ENCODE measurements at regions not wholly inside any gene's neighbourhood (a gene's known extent, or its start where the extent isn't known, plus 50 kb on each side); places are given as distances from the start of the nearest gene placed in this dataset.

DNA sequence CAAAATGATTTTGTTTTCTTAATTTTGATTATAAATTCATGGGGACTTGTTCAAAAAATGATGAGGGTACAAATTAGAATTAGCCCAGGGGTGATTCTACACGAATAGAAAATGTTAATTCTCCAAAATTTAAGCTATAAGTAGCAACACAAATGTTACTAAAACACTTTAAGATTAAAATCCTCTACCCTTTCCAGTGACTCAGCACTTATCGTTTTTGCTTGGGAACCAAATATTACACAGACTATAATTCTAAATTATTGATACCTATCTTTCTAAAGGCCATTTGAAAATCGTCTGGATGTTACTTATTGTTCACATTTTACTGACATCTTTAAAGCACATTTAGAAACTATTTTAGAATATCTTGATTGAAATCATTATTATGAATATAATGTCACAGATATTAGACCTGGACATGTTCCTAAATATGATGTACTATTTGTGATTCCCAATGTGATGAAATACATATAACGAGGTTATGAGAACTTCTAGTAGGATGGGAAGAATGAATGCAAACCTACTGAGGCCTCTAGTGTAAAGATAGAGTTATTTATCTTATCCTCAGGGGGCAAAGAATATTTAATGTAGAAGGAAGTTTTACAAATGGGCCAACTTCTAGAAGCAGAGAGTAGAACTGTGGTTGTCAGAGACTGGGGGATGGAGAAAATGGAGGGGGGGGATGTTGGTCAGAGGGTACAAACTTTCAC, 132.0 kb upstream of the TP63 start:
- no peaks in the 10 kb centered on the region for H3K4me1 Mint-ChIP-seq (ENCODE audit: low read depth in 2 of 2)
- no peaks in the 10 kb centered on the region for H3K27me3 Mint-ChIP-seq

DNA sequence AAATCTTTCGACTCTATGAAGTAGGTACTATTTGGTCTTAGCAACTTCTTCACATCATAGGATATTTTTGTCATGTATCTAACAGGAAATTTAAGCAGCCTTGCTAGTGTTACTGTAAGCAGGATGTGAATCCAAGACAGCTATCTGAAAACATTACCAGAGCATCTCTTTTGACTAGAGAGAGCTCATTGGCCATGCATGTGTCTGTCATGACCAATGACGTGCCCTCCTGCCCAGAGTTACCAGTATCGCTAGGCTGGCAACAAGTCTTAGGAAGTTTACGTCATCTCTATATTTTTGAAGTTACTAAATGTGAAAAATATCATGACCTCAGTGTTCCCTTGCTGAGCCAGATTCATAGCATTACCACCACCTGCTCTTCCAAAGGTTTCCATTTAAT, 130.9 kb upstream of the TP63 start:
- ATAC-seq (no peak), DNase-seq (ENCODE audit: low spot score) (no peak)
- H3K27ac Mint-ChIP-seq, result no peak overlapping the region
- H3K36me3 Mint-ChIP-seq, result peaks cover 5% of the 10 kb centered on the region
- H3K4me3 Mint-ChIP-seq, result no peak overlapping the region
- no peaks in the 10 kb centered on the region for H3K4me1 Mint-ChIP-seq (ENCODE audit: low read depth in 2 of 2)
- no peaks in the 10 kb centered on the region for H3K27me3 Mint-ChIP-seq
- H3K9me3 Mint-ChIP-seq, result peaks cover 6% of the 10 kb centered on the region

More for the DNA sequence above, 132.0 kb upstream of the TP63 start:
- Mint-ChIP-seq H3K36me3 (peaks cover 5% of the 10 kb centered on the region), H3K27ac (no peak overlapping the region), H3K9me3 (peaks cover 6% of the 10 kb centered on the region), H3K4me3 (no peak overlapping the region)
- DNase-seq (ENCODE audit: low spot score) (no peak), ATAC-seq (no peak)

DNA sequence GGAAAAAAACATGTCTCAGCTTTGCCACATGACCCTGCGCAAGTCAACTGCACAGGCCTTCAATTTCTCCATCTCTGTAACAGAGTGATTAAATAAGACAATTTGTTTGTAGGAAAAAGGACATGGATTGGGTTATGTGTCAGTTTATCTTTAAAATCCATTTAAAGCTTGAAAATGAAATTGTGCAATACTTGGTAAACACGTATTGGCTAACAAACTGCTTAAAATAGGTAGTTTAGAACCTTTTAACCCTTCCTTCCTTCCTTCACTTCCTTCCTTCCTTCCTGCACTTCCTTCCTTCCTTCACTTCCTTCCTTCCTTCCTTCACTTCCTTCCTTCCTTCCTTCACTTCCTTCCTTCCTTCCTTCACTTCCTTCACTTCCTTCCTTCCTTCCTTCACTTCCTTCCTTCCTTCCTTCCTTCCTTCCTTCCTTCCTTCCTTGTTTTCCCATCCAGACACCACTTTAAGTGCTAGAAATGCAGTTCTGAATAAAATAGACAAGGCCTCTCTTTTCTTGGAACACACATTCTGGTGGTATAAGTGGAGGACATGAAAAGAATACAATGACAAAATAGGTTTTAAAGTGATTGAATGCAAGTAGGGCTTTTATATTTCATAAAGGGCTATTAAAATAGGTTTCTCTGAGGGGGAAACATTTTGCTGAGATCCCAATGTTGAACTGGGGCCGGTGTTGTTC, 130.2 kb upstream of the TP63 start:
- no peak for DNase-seq (ENCODE audit: low spot score)
- Mint-ChIP-seq H3K9me3 (peaks cover 6% of the 10 kb centered on the region), H3K27me3 (no peaks in the 10 kb centered on the region), H3K36me3 (peaks cover 5% of the 10 kb centered on the region), H3K4me1 (ENCODE audit: low read depth in 2 of 2) (no peaks in the 10 kb centered on the region), H3K27ac (no peak overlapping the region), H3K4me3 (no peak overlapping the region)
- ATAC-seq, result no peak

DNA sequence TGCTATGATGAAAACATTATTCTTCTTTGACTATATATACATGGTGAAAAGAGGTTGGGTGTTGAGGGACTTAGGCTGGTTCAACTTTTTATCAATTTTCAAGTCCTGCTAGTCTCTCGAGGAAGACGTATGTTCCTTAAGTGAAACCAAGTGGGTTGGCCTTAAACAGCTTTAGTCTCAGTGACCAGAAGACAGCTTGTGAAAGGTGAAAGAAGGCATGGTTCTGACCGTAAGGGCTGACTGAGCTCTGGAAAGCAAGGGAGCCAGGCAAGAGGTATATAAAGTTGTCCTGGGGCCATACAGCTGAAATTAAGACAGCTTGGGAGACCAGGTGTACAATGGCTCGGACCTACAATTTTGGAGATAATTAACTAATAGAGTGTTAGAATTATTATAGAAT, 128.9 kb upstream of the TP63 start:
- Mint-ChIP-seq H3K36me3 (peaks cover 5% of the 10 kb centered on the region), H3K27me3 (no peaks in the 10 kb centered on the region), H3K9me3 (peaks cover 6% of the 10 kb centered on the region), H3K27ac (no peak overlapping the region), H3K4me3 (no peak overlapping the region), H3K4me1 (ENCODE audit: low read depth in 2 of 2) (no peaks in the 10 kb centered on the region)
- DNase-seq (ENCODE audit: low spot score), result no peak
- no peak for ATAC-seq

DNA sequence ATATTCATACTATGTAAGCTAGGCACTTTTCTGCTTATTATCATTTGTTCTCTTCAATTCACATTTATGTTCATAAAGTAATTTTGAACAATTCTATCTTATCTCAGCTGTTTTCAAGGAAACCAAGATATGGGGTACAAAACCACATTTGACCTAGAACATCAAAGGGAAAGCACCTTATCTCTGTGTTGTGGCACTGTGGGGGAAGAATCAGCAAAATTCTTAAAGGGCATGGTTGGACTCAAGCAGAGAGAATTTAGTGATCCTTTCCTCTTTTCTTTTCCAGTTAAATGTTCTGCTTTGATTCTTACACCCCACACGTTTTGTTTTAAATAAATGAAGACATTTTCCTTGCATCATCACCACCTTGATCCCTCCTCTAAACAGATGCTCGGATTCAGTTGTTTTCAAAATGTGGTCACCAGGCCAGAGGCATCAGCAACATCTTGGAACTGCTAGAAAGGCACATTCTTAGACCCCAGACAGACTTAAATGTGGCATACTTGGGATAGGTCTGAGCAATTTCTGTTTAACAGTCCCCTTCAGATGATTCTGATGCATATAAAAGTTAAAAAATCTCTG, 128.4 kb upstream of the TP63 start:
- H3K27ac Mint-ChIP-seq, result no peak overlapping the region
- peaks cover 5% of the 10 kb centered on the region for H3K36me3 Mint-ChIP-seq
- H3K9me3 Mint-ChIP-seq, result peaks cover 6% of the 10 kb centered on the region
- H3K27me3 Mint-ChIP-seq, result no peaks in the 10 kb centered on the region
- ATAC-seq, result no peak
- DNase-seq (ENCODE audit: low spot score), result no peak
- no peak overlapping the region for H3K4me3 Mint-ChIP-seq
- no peaks in the 10 kb centered on the region for H3K4me1 Mint-ChIP-seq (ENCODE audit: low read depth in 2 of 2)

DNA sequence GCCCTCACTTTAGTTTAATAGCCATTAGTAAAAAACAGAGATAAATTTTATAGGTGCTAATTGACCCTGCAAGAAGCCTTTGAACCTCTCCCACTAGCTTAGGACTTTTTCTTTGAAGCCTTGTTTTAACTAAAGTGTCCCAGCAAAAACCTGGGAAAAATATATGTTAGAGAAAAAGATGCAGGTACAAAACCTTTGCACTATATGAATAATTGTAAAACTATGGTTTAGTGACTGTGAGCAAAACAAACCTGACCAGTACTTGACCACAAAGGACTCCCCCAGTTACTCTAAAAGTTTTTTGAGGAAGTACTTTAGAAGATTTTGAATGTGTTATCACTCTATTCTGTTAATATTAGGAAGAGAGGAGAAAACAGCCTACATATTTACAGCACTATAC, 123.3 kb upstream of the TP63 start:
- no peaks in the 10 kb centered on the region for H3K4me1 Mint-ChIP-seq (ENCODE audit: low read depth in 2 of 2)
- no peak overlapping the region for H3K4me3 Mint-ChIP-seq
- H3K27me3 Mint-ChIP-seq, result no peaks in the 10 kb centered on the region
- H3K36me3 Mint-ChIP-seq, result no peaks in the 10 kb centered on the region
- no peak overlapping the region for H3K27ac Mint-ChIP-seq
- H3K9me3 Mint-ChIP-seq, result no peaks in the 10 kb centered on the region
- ATAC-seq, result no peak
- DNase-seq (ENCODE audit: low spot score), result no peak

DNA sequence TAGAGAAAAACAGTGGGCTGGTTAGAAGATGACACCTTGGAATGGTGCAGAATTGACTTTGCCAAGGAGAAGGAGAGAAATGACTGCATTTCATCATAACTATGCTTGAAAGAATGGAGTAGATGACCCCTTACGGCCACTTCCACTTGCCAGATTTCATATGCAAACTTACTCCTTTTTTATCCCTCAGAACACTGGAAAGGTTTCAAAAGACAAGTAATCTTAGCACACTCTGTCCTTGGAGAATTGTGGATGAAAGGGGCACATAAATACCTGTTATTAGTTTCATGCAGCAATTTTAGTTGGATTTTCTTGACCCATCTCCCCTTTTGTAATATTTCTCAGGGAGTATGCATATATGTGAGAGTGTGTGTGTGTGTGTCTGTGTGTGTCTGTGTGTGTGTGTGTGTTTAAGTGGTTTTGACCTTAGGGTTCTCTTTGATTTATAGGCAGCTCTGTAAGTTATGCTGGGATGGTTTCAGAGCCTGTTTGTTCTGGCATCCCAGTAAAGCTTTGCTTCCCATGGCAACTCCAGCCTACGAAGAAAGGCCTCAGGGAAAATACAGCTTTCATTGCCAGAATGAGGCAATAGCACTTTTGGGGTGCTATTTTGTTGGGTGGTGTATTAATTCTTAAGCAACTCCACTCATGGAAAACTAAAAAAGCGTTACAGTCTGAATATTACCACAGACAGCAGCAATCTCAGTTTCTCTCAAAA, 122.2 kb upstream of the TP63 start:
- H3K27ac Mint-ChIP-seq, result no peak overlapping the region
- no peak for DNase-seq (ENCODE audit: low spot score)
- H3K36me3 Mint-ChIP-seq, result no peaks in the 10 kb centered on the region
- no peak overlapping the region for H3K4me3 Mint-ChIP-seq
- no peaks in the 10 kb centered on the region for H3K27me3 Mint-ChIP-seq
- H3K9me3 Mint-ChIP-seq, result peaks cover 2% of the 10 kb centered on the region
- H3K4me1 Mint-ChIP-seq (ENCODE audit: low read depth in 2 of 2), result no peaks in the 10 kb centered on the region
- no peak for ATAC-seq

DNA sequence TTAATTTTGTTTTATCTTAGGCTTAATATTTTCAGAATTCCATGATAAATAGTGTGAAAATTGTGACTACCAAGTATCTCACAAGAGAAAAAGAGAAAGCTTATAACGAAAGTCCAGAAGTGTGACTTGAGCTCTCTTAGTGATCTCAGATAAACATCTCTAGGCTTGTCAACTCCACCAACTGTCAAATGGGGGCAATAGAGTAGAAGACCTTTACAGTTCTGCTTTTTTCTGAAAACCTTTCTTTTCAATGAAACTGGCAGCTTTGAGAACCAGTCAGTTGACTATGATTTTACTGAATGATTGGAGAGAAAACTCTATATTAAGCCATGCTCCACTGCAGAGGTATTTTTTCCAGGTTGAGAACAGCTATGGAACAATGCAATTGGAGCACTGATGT, 119.2 kb upstream of the TP63 start:
- Mint-ChIP-seq H3K4me3 (no peak overlapping the region), H3K27ac (no peak overlapping the region), H3K9me3 (peaks cover 8% of the 10 kb centered on the region), H3K36me3 (no peaks in the 10 kb centered on the region), H3K4me1 (ENCODE audit: low read depth in 2 of 2) (no peaks in the 10 kb centered on the region), H3K27me3 (no peaks in the 10 kb centered on the region)
- no peak for ATAC-seq
- no peak for DNase-seq (ENCODE audit: low spot score)

DNA sequence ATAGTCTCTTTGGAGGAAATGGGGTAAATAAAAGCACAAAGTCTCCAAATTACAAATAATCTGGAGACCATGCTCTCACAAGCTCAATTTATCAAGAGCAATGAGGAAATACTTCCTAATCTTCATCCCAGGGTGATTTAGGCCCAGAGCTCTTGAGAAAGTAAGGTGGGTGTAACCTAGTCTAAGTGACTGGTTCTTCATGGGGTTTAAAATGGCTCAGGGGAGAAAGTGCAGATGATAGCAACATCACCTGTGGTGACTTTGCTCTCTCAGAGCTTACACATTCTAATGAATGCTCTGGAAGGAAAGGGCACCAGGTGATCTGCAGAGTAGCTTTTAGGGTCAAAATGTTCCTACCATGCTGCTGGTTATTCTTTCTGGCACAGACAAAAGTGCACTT, 118.4 kb upstream of the TP63 start:
- DNase-seq (ENCODE audit: low spot score), result no peak
- Mint-ChIP-seq H3K27ac (no peak overlapping the region), H3K9me3 (peaks cover 8% of the 10 kb centered on the region), H3K4me3 (no peak overlapping the region), H3K4me1 (ENCODE audit: low read depth in 2 of 2) (no peaks in the 10 kb centered on the region), H3K36me3 (no peaks in the 10 kb centered on the region), H3K27me3 (no peaks in the 10 kb centered on the region)
- ATAC-seq, result no peak

DNA sequence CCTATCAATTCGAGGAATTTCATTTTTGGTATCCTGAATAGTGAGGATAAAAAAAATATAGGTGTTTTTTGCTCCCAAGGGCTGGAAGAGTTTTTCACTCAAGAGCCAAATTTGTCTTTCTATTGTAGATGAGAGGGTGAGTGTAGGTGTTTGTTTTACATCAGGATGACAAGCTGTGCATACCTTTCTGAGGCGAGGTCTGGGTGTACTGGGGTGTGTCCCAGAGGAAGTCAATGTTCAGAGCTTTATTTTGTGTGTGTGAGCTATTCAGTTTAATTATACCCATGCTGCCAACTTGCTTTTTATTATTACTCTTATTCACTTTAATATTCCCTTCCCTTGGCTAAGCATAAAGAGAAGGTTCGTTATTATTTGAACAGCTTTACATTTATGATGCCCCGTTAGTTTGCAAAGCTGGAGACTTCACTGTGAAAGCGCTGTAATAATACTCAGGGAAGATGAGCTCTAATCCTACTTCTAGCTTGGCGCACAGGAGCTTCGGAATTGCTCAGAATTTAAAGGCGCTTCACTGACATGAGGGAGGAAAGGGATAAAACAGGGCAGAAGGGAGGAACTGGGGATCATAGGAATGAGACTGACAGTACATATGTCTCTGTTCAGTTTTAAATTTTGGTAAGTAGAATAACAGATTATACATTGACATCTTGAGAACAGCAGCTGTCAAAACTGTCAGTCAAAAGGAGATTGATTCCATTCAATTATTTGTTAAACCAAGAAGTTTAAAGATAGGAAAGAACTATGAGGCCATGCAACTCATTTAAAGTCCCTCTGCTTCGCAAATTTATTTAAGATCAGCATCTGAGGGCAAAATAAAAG, 117.7 kb upstream of the TP63 start:
- ATAC-seq (no peak), DNase-seq (ENCODE audit: low spot score) (no peak)
- H3K4me3 Mint-ChIP-seq, result no peak overlapping the region
- peaks cover 13% of the 10 kb centered on the region for H3K9me3 Mint-ChIP-seq
- no peak overlapping the region for H3K27ac Mint-ChIP-seq
- no peaks in the 10 kb centered on the region for H3K4me1 Mint-ChIP-seq (ENCODE audit: low read depth in 2 of 2)
- peaks cover 6% of the 10 kb centered on the region for H3K36me3 Mint-ChIP-seq
- H3K27me3 Mint-ChIP-seq, result no peaks in the 10 kb centered on the region

DNA sequence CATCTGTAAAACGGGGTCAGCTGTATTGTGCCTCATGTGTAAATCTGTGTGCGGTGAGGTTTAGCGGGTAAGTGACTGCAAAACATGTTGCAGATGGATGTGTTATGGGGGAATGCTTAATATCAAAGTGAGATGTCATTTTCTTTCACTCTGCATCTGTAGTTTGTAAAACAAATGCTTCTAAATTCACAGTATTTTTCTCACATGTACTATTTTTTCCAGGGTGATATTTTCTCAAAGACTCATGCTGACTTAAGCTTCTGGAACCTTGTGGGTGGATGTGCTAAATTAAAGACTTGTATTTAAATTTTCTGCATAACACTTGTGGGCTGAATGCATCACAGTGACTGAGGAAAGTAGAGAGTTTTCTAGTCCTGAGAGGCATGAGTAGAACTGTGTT, 115.2 kb upstream of the TP63 start:
- H3K36me3 Mint-ChIP-seq, result peaks cover 18% of the 10 kb centered on the region
- peaks cover 17% of the 10 kb centered on the region for H3K9me3 Mint-ChIP-seq
- no peak for ATAC-seq
- H3K4me3 Mint-ChIP-seq, result no peak overlapping the region
- H3K27me3 Mint-ChIP-seq, result no peaks in the 10 kb centered on the region
- DNase-seq (ENCODE audit: low spot score), result no peak
- no peak overlapping the region for H3K27ac Mint-ChIP-seq
- no peaks in the 10 kb centered on the region for H3K4me1 Mint-ChIP-seq (ENCODE audit: low read depth in 2 of 2)

DNA sequence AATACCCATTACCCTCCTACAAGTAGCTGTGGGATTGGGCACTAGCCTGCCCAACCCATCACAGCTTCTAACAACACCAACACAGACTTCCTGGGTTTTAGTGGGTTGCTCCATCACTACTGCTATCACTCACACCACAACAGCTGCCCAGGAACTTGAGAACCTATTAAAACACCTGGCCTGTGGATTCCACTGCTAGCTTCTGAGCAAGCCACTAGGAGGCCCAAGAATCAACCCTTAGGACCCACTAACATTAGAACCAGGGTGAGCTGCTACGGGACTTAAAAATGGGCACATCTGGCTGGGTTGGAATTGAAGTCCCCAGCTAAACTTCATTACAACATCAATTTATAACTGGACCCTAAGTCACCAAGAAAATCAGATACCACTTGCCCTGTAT, 113.2 kb upstream of the TP63 start:
- H3K27me3 Mint-ChIP-seq, result peaks cover 0 to 7% of the 10 kb centered on the region in 2 donors
- no peak overlapping the region for H3K27ac Mint-ChIP-seq
- ATAC-seq (no peak), DNase-seq (ENCODE audit: low spot score) (no peak)
- H3K9me3 Mint-ChIP-seq, result peaks cover 17% of the 10 kb centered on the region
- H3K4me3 Mint-ChIP-seq, result no peak overlapping the region
- peaks cover 24% of the 10 kb centered on the region for H3K36me3 Mint-ChIP-seq
- no peaks in the 10 kb centered on the region for H3K4me1 Mint-ChIP-seq (ENCODE audit: low read depth in 2 of 2)

DNA sequence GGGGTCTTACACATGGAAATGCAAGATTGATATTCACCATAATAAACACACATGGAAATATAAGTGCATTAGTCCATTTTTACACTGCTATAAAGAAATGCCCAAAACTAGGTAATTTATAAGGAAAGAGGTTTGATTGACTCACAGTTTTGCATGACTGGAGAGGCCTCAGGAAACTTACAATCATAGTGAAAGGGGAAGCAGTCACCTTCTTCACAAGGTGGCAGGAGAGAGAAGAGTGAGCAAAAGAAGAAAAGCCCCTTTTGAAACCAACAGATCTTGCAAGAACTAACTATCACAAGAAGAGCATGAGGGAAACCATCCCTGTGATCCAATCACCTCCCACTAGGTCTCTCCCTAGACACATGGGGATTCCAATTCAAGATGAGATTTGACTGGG, 111.7 kb upstream of the TP63 start:
- Mint-ChIP-seq H3K27ac (no peak overlapping the region), H3K4me3 (no peak overlapping the region), H3K9me3 (peaks cover 11% of the 10 kb centered on the region), H3K27me3 (peaks cover 0 to 7% of the 10 kb centered on the region in 2 donors), H3K4me1 (ENCODE audit: low read depth in 2 of 2) (no peaks in the 10 kb centered on the region), H3K36me3 (peaks cover 24% of the 10 kb centered on the region)
- no peak for DNase-seq (ENCODE audit: low spot score)
- ATAC-seq, result no peak
